Tibial nerve (tissue), 4 donors: ENCODE measurements at regions not wholly inside any gene's neighbourhood (a gene's known extent, or its start where the extent isn't known, plus 50 kb on each side); places are given as distances from the start of the nearest gene placed in this dataset.
"Not testable (repeated sequence)": the region's sequence is repeated elsewhere in the genome, so short reads cannot be mapped to it uniquely, and the experiment has no call there.

ENCODE experiments used
- DNase-seq, 2 donors: peaks; one replicate each; pipeline ENCODE4 v3.0.0-alpha.2; 2019; ENCODE audit warnings: low spot score in 2 of 2
- H3K27ac ChIP-seq, 4 donors: fragments of 200-600 bp; sonication (generic) in 3 of 4; one replicate each; pipeline ENCODE4 v1.5.1; 2017 to 2019; ENCODE audit warnings: mild to moderate bottlenecking in 1 of 4
- H3K27me3 ChIP-seq, 2 donors: fragments of 200-600 bp; sonication (generic) in 1 of 2; one replicate each; pipeline versions ENCODE4 v1.5.1 to v1.6.0; 2017 to 2019
- H3K36me3 ChIP-seq, 3 donors: fragments of 200-600 bp; sonication (generic); one replicate each; pipeline ENCODE4 v1.5.1; 2018 to 2019
- H3K4me1 ChIP-seq, 4 donors: fragments of 200-600 bp; sonication (generic) in 3 of 4; one replicate each; pipeline ENCODE4 v1.5.1; 2017 to 2019
- H3K4me3 ChIP-seq, 4 donors: fragments of 200-600 bp; sonication (generic) in 3 of 4; one replicate each; pipeline ENCODE4 v1.5.1; 2017 to 2019; ENCODE audit warnings: mild to moderate bottlenecking in 1 of 4, moderate library complexity in 1 of 4
- H3K9me3 ChIP-seq, 4 donors: fragments of 200-600 bp; sonication (generic) in 3 of 4; one replicate each; pipeline ENCODE4 v1.5.1; 2017 to 2019
- EP300 ChIP-seq, 2 donors: sonication (generic); formaldehyde crosslinking; IDR thresholded peaks; one replicate each; pipeline ENCODE4 v1.6.1; 2017; ENCODE audit warnings: antibody characterized with exemption in 2 of 2, mild to moderate bottlenecking in 1 of 2
- POLR2A ChIP-seq, 2 donors: fragments of 450-650 bp; IDR thresholded peaks; one replicate each; pipeline ENCODE4 v1.6.1; 2017; ENCODE audit warnings: antibody characterized with exemption in 2 of 2, mild to moderate bottlenecking in 2 of 2, moderate library complexity in 2 of 2
- WGBS, 2 donors: methylation state at CpG; one replicate each; pipeline ENCODE4 v1.1.5; 2018; 5-methylcytosine and 5-hydroxymethylcytosine counted together
- TF ChIP-seq, protein P1 (sequence below), 5 experiments: fragments of 200-600 bp in 3 of 5; fragments of 450-650 bp in 2 of 5; sonication (generic) in 3 of 5; IDR thresholded peaks; one replicate each; pipeline ENCODE4 v1.5.1; 2016 to 2019; ENCODE audit warnings: antibody characterized with exemption in 5 of 5, mild to moderate bottlenecking in 3 of 5, moderate library complexity in 2 of 5

DNA sequence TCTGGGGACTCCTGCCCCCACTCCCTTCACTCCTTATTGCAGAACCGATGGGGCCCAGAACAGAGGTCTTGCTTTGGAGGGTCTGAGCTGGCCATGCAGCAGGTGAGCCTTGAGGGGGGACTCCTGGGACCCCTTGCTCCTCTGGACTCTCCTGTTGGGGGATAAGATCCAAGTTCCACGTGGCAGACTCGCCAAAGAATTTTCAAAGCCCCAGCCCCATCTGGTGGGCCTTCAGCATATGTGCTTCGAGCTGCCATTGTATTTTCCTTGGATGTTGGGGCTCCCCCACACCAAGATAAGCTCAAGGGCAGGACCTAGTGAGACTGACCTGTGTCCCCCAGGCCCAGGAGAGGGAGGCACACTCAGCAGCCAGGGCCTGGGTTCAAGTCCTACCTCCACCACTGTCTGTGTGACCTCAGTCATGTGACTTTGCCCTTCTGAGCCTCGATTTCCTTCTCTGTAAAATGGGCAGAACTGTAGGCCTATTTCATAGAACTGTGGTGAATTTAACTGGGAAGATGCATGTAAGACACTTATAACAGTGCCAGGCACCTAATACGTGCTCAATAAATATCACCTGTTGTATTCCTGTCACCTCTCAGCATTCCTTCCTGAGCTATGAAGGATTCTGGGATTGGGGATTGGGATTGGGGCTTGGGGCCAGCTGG lies 115.5 kb downstream of the VEGFA start:
- no peaks in the 10 kb centered on the region for H3K27me3 ChIP-seq
- whole genome bisulfite sequencing, 2 donors: 71 to 86% methylated on average over 6 of the region's 6 CpGs
- TF ChIP-seq, protein P1, sequence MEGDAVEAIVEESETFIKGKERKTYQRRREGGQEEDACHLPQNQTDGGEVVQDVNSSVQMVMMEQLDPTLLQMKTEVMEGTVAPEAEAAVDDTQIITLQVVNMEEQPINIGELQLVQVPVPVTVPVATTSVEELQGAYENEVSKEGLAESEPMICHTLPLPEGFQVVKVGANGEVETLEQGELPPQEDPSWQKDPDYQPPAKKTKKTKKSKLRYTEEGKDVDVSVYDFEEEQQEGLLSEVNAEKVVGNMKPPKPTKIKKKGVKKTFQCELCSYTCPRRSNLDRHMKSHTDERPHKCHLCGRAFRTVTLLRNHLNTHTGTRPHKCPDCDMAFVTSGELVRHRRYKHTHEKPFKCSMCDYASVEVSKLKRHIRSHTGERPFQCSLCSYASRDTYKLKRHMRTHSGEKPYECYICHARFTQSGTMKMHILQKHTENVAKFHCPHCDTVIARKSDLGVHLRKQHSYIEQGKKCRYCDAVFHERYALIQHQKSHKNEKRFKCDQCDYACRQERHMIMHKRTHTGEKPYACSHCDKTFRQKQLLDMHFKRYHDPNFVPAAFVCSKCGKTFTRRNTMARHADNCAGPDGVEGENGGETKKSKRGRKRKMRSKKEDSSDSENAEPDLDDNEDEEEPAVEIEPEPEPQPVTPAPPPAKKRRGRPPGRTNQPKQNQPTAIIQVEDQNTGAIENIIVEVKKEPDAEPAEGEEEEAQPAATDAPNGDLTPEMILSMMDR (IDR thresholded peaks at IDR 0.05): no peak
- TF ChIP-seq EP300 (IDR thresholded peaks at IDR 0.05): no peak
- TF ChIP-seq POLR2A (IDR thresholded peaks at IDR 0.05): no peak
- DNase-seq: no peak
- peaks cover 0 to 13% (median 0%) of the 10 kb centered on the region in 4 donors for H3K4me1 ChIP-seq
- H3K4me3 ChIP-seq: no peak overlapping the region
- H3K9me3 ChIP-seq: no peaks in the 10 kb centered on the region
- H3K27ac ChIP-seq: no peak overlapping the region
- no peaks in the 10 kb centered on the region for H3K36me3 ChIP-seq

DNA sequence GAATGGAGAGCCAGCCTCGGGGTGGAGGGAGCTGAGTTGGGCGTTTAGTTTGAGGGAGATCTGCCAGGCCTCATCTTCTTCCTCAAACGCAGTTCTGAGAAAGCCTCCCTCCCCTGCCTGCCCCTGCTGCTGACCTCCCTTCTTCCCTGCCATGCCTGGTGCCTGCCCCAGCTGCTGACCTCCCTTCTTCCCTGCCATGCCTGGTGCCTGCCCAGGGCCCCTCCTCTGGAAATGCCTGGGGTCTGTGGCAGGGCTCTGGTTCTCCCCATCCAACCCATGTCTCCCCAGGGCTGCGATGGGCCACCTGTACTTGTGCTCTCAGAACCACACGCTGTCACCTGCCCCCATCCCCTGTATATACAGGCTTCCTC lies 114.6 kb downstream of the VEGFA start:
- no peak for DNase-seq
- H3K27me3 ChIP-seq: no peaks in the 10 kb centered on the region
- no peak overlapping the region for H3K27ac ChIP-seq
- 61 to 69% methylated on average over 5 of the region's 5 CpGs for WGBS, 2 donors
- TF ChIP-seq EP300 (IDR thresholded peaks at IDR 0.05) (no peak), POLR2A (IDR thresholded peaks at IDR 0.05) (no peak)
- TF ChIP-seq, protein P1 (IDR thresholded peaks at IDR 0.05): no peak
- no peak overlapping the region for H3K4me3 ChIP-seq
- H3K9me3 ChIP-seq: no peaks in the 10 kb centered on the region
- H3K4me1 ChIP-seq: peaks cover 0 to 13% (median 0%) of the 10 kb centered on the region in 4 donors
- no peaks in the 10 kb centered on the region for H3K36me3 ChIP-seq

DNA sequence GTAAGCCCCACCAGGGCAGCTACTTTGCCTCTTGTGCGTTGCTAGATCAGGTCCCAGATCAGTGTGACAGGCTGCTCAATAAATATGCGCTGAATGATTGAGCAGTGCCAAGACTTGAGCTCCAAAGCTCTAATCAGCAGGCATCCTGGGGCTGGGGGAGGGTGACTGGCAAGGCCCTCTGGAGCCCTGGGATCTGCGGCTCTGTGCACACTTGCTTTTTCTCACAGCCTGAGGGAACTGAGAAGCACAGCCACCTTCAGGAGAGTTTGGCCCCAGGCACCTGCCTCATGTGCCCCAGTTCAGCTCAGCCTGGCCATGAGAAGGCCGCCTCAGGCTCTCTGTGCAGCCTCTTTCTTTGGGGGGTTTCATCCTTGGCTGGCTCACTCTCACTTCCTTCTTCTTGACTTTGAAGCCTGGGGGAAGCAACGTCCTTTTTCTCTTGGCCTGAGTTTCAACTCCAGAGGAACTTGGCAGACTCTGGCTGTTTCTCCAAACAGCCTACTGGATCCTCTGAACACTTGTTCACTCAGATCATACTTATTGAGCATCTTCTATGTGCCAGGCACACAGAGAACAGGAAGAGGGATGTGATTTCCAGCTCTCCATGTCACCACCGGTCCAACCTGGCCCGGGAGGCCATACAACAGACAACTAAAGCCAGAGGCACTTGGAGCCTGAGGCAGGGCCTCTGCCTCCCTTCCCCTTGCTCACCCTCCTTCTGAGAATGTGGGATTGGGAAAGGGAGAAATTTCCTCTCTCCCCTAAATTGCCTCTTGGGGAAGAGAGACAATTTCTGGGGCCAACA lies 114.0 kb downstream of the VEGFA start:
- WGBS, 2 donors: 61 to 76% methylated on average over 6 to 7 of the region's 7 CpGs
- no peak for DNase-seq
- no peak overlapping the region for H3K4me3 ChIP-seq
- H3K27ac ChIP-seq: no peak overlapping the region
- peaks cover 0 to 15% (median 0%) of the 10 kb centered on the region in 4 donors for H3K4me1 ChIP-seq
- no peaks in the 10 kb centered on the region for H3K27me3 ChIP-seq
- no peaks in the 10 kb centered on the region for H3K36me3 ChIP-seq
- TF ChIP-seq, protein P1 (IDR thresholded peaks at IDR 0.05): no peak
- TF ChIP-seq POLR2A (IDR thresholded peaks at IDR 0.05) (no peak), EP300 (IDR thresholded peaks at IDR 0.05) (no peak)
- no peaks in the 10 kb centered on the region for H3K9me3 ChIP-seq

DNA sequence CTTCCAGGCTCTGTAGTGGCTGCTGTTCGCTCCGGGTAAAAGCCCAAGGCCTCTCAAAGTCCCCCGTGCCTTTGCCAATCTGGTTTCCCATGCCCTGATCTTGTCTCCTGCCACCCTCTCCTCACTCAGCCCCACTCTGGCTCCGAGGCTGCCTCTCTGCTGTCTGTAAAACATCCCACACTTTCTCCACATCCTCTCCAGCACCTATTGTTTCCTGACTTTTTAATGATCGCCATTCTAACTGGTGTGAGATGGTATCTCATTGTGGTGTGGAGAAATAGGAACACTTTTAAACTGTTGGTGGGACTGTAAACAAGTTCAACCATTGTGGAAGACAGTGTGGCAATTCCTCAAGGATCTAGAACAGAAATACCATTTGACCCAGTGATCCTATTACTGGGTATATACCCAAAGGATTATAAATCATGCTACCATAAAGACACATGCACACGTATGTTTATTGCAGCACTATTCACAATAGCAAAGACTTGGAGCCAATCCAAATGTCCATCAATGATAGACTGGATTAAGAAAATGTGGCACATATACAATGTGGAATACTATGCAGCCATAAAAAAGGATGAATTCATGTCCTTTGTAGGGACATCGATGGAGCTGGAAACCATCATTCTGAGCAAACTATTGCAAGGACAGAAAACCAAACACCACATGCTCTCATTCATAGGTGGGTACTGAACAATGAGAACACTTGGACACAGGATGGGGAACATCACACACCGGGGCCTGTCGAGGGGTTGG lies 112.9 kb downstream of the VEGFA start:
- not testable (repeated sequence) for DNase-seq, H3K9me3 ChIP-seq, H3K27me3 ChIP-seq, H3K36me3 ChIP-seq, H3K4me3 ChIP-seq, H3K27ac ChIP-seq
- WGBS, 2 donors: 92 to 94% methylated on average over 9 of the region's 9 CpGs
- H3K4me1 ChIP-seq: peaks cover 0 to 21% (median 0%) of the 10 kb centered on the region in 4 donors

DNA sequence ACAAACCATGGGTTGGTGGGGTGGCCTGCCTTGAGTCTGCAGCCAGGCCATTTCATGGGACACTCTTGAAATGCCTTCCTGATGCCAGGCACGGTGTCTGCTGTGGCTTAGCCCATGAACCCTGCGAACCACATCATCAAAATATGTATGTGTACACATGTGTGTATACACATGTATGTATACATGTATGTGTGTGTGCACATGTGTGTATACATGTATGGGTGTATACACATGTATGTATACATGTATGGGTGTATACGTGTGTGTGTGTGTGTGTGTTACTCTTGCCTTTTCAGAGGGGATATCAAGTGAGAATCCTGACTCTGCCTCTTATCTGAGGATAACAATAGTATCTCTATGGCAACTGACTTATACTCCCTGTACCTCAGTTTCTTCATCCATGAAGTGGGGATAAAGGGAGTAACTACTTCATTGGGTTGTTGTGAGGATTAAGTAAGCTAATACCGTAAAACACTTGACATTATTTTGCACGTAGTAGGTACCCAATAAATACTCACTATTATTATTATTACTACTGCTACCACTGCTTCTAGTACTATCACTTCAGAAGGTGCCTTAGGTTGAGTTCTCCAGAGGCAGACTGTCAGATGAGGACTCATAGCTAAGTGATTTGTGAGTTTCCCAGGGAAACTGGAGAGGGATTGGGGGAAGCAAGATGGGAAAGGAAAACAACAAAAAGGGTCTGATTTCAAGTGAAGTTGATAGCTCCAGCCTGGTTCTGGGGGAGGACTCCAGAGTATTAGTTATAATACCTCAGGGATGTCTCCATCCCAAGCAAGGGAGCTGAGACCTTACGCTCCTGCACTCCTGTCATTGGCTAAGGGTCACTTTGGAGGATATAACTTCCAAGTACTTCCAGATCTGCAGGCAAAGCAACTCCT lies 110.5 kb downstream of the VEGFA start:
- TF ChIP-seq EP300 (IDR thresholded peaks at IDR 0.05) (no peak), POLR2A (IDR thresholded peaks at IDR 0.05) (no peak)
- TF ChIP-seq, protein P1 (IDR thresholded peaks at IDR 0.05): no peak
- H3K36me3 ChIP-seq: no peaks in the 10 kb centered on the region
- no peak overlapping the region for H3K27ac ChIP-seq
- H3K9me3 ChIP-seq: no peaks in the 10 kb centered on the region
- DNase-seq: no peak
- H3K4me3 ChIP-seq: no peak overlapping the region
- WGBS, 2 donors: 85 to 87% methylated on average over 6 of the region's 6 CpGs
- peaks cover 0 to 18% (median 3%) of the 10 kb centered on the region in 4 donors for H3K4me1 ChIP-seq
- H3K27me3 ChIP-seq: no peaks in the 10 kb centered on the region
